Cardiac muscle cell (in vitro differentiated cells and primary cell): ENCODE measurements at regions not wholly inside any gene's neighbourhood (a gene's known extent, or its start where the extent isn't known, plus 50 kb on each side); places are given as distances from the start of the nearest gene placed in this dataset.

Source experiments
- DNase-seq, 2 donors: peaks; one replicate each; pipeline versions ENCODE4 v3.0.0 to v3.0.0-alpha.2; 2010 to 2017; ENCODE audit warnings: low read depth in 1 of 2, low spot score in 1 of 2
- H3K27ac ChIP-seq: fragments of 200-600 bp; sonication (generic); 2 replicates; pipeline ENCODE4 v1.5.1; 2016
- H3K27me3 ChIP-seq: fragments of 200-600 bp; sonication (generic); 2 replicates; pipeline ENCODE4 v1.6.0; 2016; ENCODE audit warnings: control low read depth
- H3K36me3 ChIP-seq: fragments of 200-600 bp; sonication (generic); 2 replicates; pipeline ENCODE4 v1.5.1; 2016; ENCODE audit warnings: control low read depth
- H3K4me1 ChIP-seq: fragments of 200-600 bp; sonication (generic); 2 replicates; pipeline ENCODE4 v1.8.1; 2017; ENCODE audit warnings: low read depth, mild to moderate bottlenecking, mixed run types
- H3K4me3 ChIP-seq: fragments of 200-600 bp; sonication (generic); 2 replicates; pipeline ENCODE4 v1.5.1; 2016; ENCODE audit warnings: mild to moderate bottlenecking
- H3K9me3 ChIP-seq: fragments of 200-600 bp; sonication (generic); 2 replicates; pipeline ENCODE4 v1.5.1; 2017; ENCODE audit warnings: low read depth, mild to moderate bottlenecking, control low read depth
- TF ChIP-seq, protein P1 (sequence below): IDR thresholded peaks from 2 replicates; pipeline ENCODE4 v1.5.1; 2012; ENCODE audit warnings: low read depth, mild to moderate bottlenecking, low read length

DNA sequence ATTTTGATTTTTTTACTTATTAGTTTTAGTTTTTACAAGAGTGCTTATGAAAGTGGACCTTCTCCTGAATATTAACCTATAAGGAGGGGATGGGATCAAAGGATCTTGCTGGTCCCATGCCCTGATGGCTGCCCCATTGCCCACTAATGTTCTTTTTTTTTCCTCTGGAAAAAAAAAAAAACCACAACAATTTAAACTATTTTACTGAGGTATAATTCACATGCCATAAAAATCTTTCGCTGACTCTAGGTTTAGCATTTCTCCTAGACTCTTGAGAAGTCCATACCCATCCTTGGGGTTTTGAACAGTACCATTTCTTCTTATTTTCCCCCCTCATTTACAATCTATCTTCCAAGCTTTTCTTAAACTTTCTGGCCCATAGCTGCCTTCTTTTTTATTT lies 481.8 kb downstream of the TFEC start:
- TF ChIP-seq, protein P1, sequence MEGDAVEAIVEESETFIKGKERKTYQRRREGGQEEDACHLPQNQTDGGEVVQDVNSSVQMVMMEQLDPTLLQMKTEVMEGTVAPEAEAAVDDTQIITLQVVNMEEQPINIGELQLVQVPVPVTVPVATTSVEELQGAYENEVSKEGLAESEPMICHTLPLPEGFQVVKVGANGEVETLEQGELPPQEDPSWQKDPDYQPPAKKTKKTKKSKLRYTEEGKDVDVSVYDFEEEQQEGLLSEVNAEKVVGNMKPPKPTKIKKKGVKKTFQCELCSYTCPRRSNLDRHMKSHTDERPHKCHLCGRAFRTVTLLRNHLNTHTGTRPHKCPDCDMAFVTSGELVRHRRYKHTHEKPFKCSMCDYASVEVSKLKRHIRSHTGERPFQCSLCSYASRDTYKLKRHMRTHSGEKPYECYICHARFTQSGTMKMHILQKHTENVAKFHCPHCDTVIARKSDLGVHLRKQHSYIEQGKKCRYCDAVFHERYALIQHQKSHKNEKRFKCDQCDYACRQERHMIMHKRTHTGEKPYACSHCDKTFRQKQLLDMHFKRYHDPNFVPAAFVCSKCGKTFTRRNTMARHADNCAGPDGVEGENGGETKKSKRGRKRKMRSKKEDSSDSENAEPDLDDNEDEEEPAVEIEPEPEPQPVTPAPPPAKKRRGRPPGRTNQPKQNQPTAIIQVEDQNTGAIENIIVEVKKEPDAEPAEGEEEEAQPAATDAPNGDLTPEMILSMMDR, result no peak
- H3K9me3 ChIP-seq, result no peaks in the 10 kb centered on the region

DNA sequence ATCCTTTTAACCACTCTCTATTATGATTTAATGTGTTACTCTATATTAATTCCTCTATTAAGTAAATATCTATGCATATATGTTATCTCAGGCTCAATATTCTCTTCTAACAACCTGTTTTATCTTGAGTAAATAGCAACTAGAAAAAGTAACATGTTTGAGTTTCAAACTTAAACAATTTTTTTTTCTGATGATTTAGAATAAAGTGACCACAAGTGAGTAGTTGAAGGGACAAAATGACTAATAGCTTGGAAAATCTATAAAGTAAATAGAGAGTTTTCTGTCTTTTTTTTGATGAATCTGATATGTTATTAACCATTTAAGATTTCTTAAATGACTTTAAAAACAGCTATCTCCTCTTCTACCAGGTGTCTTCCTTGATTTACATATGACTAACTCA lies 483.8 kb downstream of the TFEC start:
- DNase-seq, result no peak
- H3K4me3 ChIP-seq, result no peak overlapping the region
- H3K4me1 ChIP-seq, result no peaks in the 10 kb centered on the region
- no peak overlapping the region for H3K27ac ChIP-seq
- no peaks in the 10 kb centered on the region for H3K9me3 ChIP-seq
- TF ChIP-seq, protein P1, result no peak
- no peaks in the 10 kb centered on the region for H3K27me3 ChIP-seq
- H3K36me3 ChIP-seq, result no peaks in the 10 kb centered on the region

More for the DNA sequence above, 481.8 kb downstream of the TFEC start:
- no peak overlapping the region for H3K27ac ChIP-seq
- H3K36me3 ChIP-seq, result no peaks in the 10 kb centered on the region
- no peak for DNase-seq
- H3K4me3 ChIP-seq, result no peak overlapping the region
- no peaks in the 10 kb centered on the region for H3K27me3 ChIP-seq
- no peaks in the 10 kb centered on the region for H3K4me1 ChIP-seq

DNA sequence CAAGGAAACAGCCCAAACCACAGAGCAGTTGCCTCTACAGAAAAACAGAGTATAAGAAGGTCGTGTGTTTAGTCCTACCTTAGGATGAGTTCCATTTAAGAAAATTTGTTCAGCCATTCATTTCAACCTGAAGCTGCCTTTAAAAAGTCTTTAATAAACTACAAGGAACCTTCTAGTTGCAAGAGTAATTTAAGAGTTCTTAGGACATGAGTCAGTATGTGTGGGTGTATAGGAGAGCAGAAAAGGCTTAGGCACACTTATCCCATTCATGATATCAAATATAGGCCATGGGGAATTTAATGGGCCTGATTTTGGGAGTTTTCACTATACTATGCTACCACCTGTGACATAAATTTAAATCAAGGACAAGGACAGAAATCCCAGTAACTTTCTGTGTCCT lies 496.8 kb downstream of the TFEC start:
- peak in 1 of 2 donors; percentile 6 for DNase-seq
- no peaks in the 10 kb centered on the region for H3K9me3 ChIP-seq
- H3K27ac ChIP-seq, result no peak overlapping the region
- no peaks in the 10 kb centered on the region for H3K27me3 ChIP-seq
- no peaks in the 10 kb centered on the region for H3K36me3 ChIP-seq
- H3K4me3 ChIP-seq, result no peak overlapping the region
- no peaks in the 10 kb centered on the region for H3K4me1 ChIP-seq
- TF ChIP-seq, protein P1, result no peak

DNA sequence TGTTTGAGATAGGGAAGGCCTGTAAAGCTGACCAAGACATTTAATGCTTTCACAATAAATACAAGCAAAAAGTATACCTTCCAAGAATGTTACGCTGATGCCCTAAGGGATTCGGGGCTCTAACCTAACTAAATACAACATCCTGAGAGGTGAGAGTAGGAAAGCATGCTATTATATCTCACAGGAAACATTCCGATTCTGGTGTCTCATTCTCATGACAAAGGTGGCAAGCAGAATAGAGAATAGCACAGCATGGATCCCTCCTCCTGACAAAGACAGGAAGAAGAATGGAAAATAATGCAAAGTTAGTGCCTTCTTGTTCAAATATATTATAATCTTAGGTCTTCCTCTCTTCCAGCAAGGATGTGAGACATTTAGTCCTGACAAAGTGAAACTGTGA lies 504.3 kb downstream of the TFEC start:
- H3K27ac ChIP-seq, result no peak overlapping the region
- no peaks in the 10 kb centered on the region for H3K36me3 ChIP-seq
- no peak overlapping the region for H3K4me3 ChIP-seq
- H3K27me3 ChIP-seq, result peaks cover 3% of the 10 kb centered on the region
- DNase-seq, result no peak
- H3K4me1 ChIP-seq, result no peaks in the 10 kb centered on the region
- TF ChIP-seq, protein P1, result no peak
- no peaks in the 10 kb centered on the region for H3K9me3 ChIP-seq

DNA sequence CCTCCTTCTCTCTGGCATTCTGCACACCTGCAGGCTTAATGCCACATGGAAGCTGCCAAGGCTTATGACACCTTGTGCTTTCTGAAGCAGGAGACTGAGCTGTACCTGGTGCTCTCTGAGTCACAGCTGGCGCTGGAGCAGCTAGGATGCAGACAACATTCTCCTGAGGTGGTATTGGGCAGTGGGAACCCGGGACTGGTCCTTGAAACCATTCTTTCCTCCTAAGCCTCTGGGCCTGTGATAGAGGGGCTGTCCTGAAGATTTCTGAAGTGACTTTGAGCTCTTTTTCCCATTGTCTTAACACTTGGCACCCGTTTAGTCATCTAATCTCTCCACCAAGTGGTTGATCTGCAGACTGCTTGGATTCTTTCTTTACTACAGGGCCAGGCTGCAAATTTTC lies 508.4 kb downstream of the TFEC start:
- DNase-seq, result no peak
- Histone ChIP-seq H3K27ac (no peak overlapping the region), H3K27me3 (no peaks in the 10 kb centered on the region), H3K4me3 (no peak overlapping the region), H3K4me1 (no peaks in the 10 kb centered on the region), H3K9me3 (no peaks in the 10 kb centered on the region), H3K36me3 (no peaks in the 10 kb centered on the region)
- TF ChIP-seq, protein P1, result no peak

DNA sequence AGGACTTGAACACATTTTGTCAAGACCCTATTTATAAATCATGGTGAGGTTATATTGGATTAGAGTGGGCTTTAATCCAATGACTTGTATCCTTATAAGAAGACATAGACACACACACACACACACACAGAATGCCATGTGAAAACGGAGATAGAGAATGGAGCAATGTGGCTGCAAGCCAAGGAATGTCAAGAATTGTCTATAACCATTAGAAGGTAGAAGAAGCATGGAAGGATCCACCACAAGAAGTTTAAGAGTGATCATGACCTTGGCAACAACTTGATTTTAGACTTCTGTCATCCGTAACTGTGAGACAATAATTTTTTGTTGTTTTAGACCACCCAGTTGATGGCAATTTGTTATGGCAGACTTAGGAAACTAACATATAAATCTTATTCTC lies 514.2 kb downstream of the TFEC start:
- Histone ChIP-seq H3K9me3 (no peaks in the 10 kb centered on the region), H3K27ac (no peak overlapping the region), H3K36me3 (no peaks in the 10 kb centered on the region), H3K4me1 (no peaks in the 10 kb centered on the region), H3K4me3 (no peak overlapping the region), H3K27me3 (no peaks in the 10 kb centered on the region)
- TF ChIP-seq, protein P1, result no peak
- DNase-seq, result peak in 1 of 2 donors; percentile 15
